ENCODE measurements at regions not wholly inside any gene's neighbourhood (a gene's known extent, or its start where the extent isn't known, plus 50 kb on each side); places are given as distances from the start of the nearest gene placed in this dataset.
"Not testable (repeated sequence)": the region's sequence is repeated elsewhere in the genome, so short reads cannot be mapped to it uniquely, and the experiment has no call there.

- no peak for TF ChIP-seq ZNF274 (IDR thresholded peaks at IDR 0.05; ENCODE audit: low read depth, low read length)
- H3K4me3 ChIP-seq (ENCODE audit: low read length) = no peak overlapping the region
Measured at GRCh38 chr3:25844891-25845290, 55.0 kb downstream of the OXSM start.

- TF ChIP-seq ZNF274 (IDR thresholded peaks at IDR 0.05; ENCODE audit: low read depth, low read length) = no peak
- no peak overlapping the region for H3K4me3 ChIP-seq (ENCODE audit: low read length)
Measured at GRCh38 chr3:25846282-25846681, 56.4 kb downstream of the OXSM start.

GRCh38 chr3:25849091-25849490 is 59.2 kb downstream of the OXSM start:
- H3K4me3 ChIP-seq (ENCODE audit: low read length) = no peak overlapping the region
- TF ChIP-seq ZNF274 (IDR thresholded peaks at IDR 0.05; ENCODE audit: low read depth, low read length) = no peak

- H3K4me3 ChIP-seq (ENCODE audit: low read length) = no peak overlapping the region
- TF ChIP-seq ZNF274 (IDR thresholded peaks at IDR 0.05; ENCODE audit: low read depth, low read length) = no peak
Measured at GRCh38 chr3:25849641-25850385, 59.9 kb downstream of the OXSM start.

- not testable (repeated sequence) for H3K4me3 ChIP-seq (ENCODE audit: low read length)
Measured at GRCh38 chr3:25851693-25852259, 61.9 kb downstream of the OXSM start.

- no peak overlapping the region for H3K4me3 ChIP-seq (ENCODE audit: low read length)
- TF ChIP-seq ZNF274 (IDR thresholded peaks at IDR 0.05; ENCODE audit: low read depth, low read length) = no peak
Measured at GRCh38 chr3:25854214-25854613, 64.3 kb downstream of the OXSM start.

GRCh38 chr3:25854635-25855034 is 64.7 kb downstream of the OXSM start:
- TF ChIP-seq ZNF274 (IDR thresholded peaks at IDR 0.05; ENCODE audit: low read depth, low read length) = no peak

GRCh38 chr3:25855266-25855784 is 65.4 kb downstream of the OXSM start:
- TF ChIP-seq ZNF274 (IDR thresholded peaks at IDR 0.05; ENCODE audit: low read depth, low read length) = no peak
- H3K4me3 ChIP-seq (ENCODE audit: low read length) = no peak overlapping the region

More at GRCh38 chr3:25854635-25855034, 64.7 kb downstream of the OXSM start:
- H3K4me3 ChIP-seq (ENCODE audit: low read length) = no peak overlapping the region

GRCh38 chr3:25856902-25857518 is 67.1 kb downstream of the OXSM start:
- no peak for TF ChIP-seq ZNF274 (IDR thresholded peaks at IDR 0.05; ENCODE audit: low read depth, low read length)
- no peak overlapping the region for H3K4me3 ChIP-seq (ENCODE audit: low read length)

GRCh38 chr3:25861566-25861965 is 71.7 kb downstream of the OXSM start:
- TF ChIP-seq ZNF274 (IDR thresholded peaks at IDR 0.05; ENCODE audit: low read depth, low read length) = no peak
- H3K4me3 ChIP-seq (ENCODE audit: low read length) = no peak overlapping the region

- no peak overlapping the region for H3K4me3 ChIP-seq (ENCODE audit: low read length)
- no peak for TF ChIP-seq ZNF274 (IDR thresholded peaks at IDR 0.05; ENCODE audit: low read depth, low read length)
Measured at GRCh38 chr3:25863011-25863415, 73.1 kb downstream of the OXSM start.

- TF ChIP-seq ZNF274 (IDR thresholded peaks at IDR 0.05; ENCODE audit: low read depth, low read length) = no peak
- 0 out of 2 replicates have a peak overlapping the region, but pooled peaks have one; percentile 28 for H3K4me3 ChIP-seq (ENCODE audit: low read length)
Measured at GRCh38 chr3:25863416-25863959, 73.6 kb downstream of the OXSM start.

- H3K4me3 ChIP-seq (ENCODE audit: low read length) = no peak overlapping the region
- TF ChIP-seq ZNF274 (IDR thresholded peaks at IDR 0.05; ENCODE audit: low read depth, low read length) = no peak
Measured at GRCh38 chr3:25870452-25870851, 80.6 kb downstream of the OXSM start.

GRCh38 chr3:25872200-25872877 is 82.4 kb downstream of the OXSM start:
- H3K4me3 ChIP-seq (ENCODE audit: low read length) = no peak overlapping the region
- no peak for TF ChIP-seq ZNF274 (IDR thresholded peaks at IDR 0.05; ENCODE audit: low read depth, low read length)

Data from GM08714 (cell line).